HFFc6 (cell line): ENCODE measurements at regions not wholly inside any gene's neighbourhood (a gene's known extent, or its start where the extent isn't known, plus 50 kb on each side); places are given as distances from the start of the nearest gene placed in this dataset.

ENCODE experiments used
- DNase-seq: peaks from one replicate; pipeline ENCODE4 v3.0.0-alpha.2; 2018
- H3K27ac Mint-ChIP-seq: 2 replicates; pipeline ENCODE4 v1.8.0; 2020; ENCODE audit warnings: mild to moderate bottlenecking, mixed read lengths
- H3K27me3 Mint-ChIP-seq: 2 replicates; pipeline ENCODE4 v1.8.0; 2021; ENCODE audit warnings: mild to moderate bottlenecking, moderate library complexity, mixed read lengths; ENCODE audit not compliant: insufficient read depth
- H3K36me3 Mint-ChIP-seq: 2 replicates; pipeline ENCODE4 v1.8.0; 2021; ENCODE audit warnings: low read depth, mixed read lengths
- H3K4me1 Mint-ChIP-seq: 2 replicates; pipeline ENCODE4 v1.8.0; 2020; ENCODE audit warnings: low read depth, mixed read lengths
- H3K4me3 Mint-ChIP-seq: 2 replicates; pipeline ENCODE4 v1.8.0; 2020; ENCODE audit warnings: mild to moderate bottlenecking, moderate library complexity, mixed read lengths
- H3K9me3 Mint-ChIP-seq: 2 replicates; pipeline ENCODE4 v1.8.0; 2020; ENCODE audit warnings: mild to moderate bottlenecking, mixed read lengths
- CTCF ChIP-seq: fragments of 200-600 bp; sonication (generic); IDR thresholded peaks from 2 replicates; pipeline ENCODE4 v1.5.0; 2021; ENCODE audit warnings: antibody characterized with exemption, mild to moderate bottlenecking

GRCh38 chr18:77359561-77360314 is 110.1 kb downstream of the GALR1 start:
- H3K27me3 Mint-ChIP-seq, result no peaks in the 10 kb centered on the region
- no peak overlapping the region for H3K27ac Mint-ChIP-seq
- H3K9me3 Mint-ChIP-seq, result peaks cover 71% of the 10 kb centered on the region
- no peak for TF ChIP-seq CTCF
- no peaks in the 10 kb centered on the region for H3K4me1 Mint-ChIP-seq
- DNase-seq, result no peak
- no peaks in the 10 kb centered on the region; the same call in 1 of the 2 replicates for H3K36me3 Mint-ChIP-seq
- H3K4me3 Mint-ChIP-seq, result no peak overlapping the region

- Mint-ChIP-seq H3K27ac (no peak overlapping the region), H3K4me1 (no peaks in the 10 kb centered on the region), H3K9me3 (peaks cover 64% of the 10 kb centered on the region), H3K27me3 (no peaks in the 10 kb centered on the region), H3K36me3 (no peaks in the 10 kb centered on the region; the same call in 1 of the 2 replicates), H3K4me3 (no peak overlapping the region)
- no peak for DNase-seq
- no peak for TF ChIP-seq CTCF
Observed at GRCh38 chr18:77360315-77361190, 110.9 kb downstream of the GALR1 start.

GRCh38 chr18:77361382-77361781 is 111.7 kb downstream of the GALR1 start:
- no peak for TF ChIP-seq CTCF
- DNase-seq, result no peak
- Mint-ChIP-seq H3K36me3 (no peaks in the 10 kb centered on the region; the same call in none of the 2 replicates), H3K9me3 (peaks cover 67% of the 10 kb centered on the region), H3K27me3 (no peaks in the 10 kb centered on the region), H3K4me1 (no peaks in the 10 kb centered on the region), H3K27ac (no peak overlapping the region), H3K4me3 (no peak overlapping the region)

GRCh38 chr18:77365667-77366066 is 116.0 kb downstream of the GALR1 start:
- TF ChIP-seq CTCF, result no peak
- H3K27ac Mint-ChIP-seq, result no peak overlapping the region
- no peak for DNase-seq
- H3K9me3 Mint-ChIP-seq, result peaks cover 60% of the 10 kb centered on the region
- no peaks in the 10 kb centered on the region for H3K27me3 Mint-ChIP-seq
- H3K4me1 Mint-ChIP-seq, result no peaks in the 10 kb centered on the region
- H3K36me3 Mint-ChIP-seq, result no peaks in the 10 kb centered on the region; the same call in 1 of the 2 replicates
- H3K4me3 Mint-ChIP-seq, result no peak overlapping the region

- TF ChIP-seq CTCF, result no peak
- H3K4me3 Mint-ChIP-seq, result no peak overlapping the region
- H3K36me3 Mint-ChIP-seq, result no peaks in the 10 kb centered on the region; the same call in 1 of the 2 replicates
- no peaks in the 10 kb centered on the region for H3K27me3 Mint-ChIP-seq
- no peak for DNase-seq
- H3K4me1 Mint-ChIP-seq, result no peaks in the 10 kb centered on the region
- peaks cover 55% of the 10 kb centered on the region for H3K9me3 Mint-ChIP-seq
- no peak overlapping the region for H3K27ac Mint-ChIP-seq
Observed at GRCh38 chr18:77366067-77366719, 116.5 kb downstream of the GALR1 start.
